CD4-positive, CD25-positive, alpha-beta regulatory T cell (primary cell): ENCODE measurements at regions not wholly inside any gene's neighbourhood (a gene's known extent, or its start where the extent isn't known, plus 50 kb on each side); places are given as distances from the start of the nearest gene placed in this dataset.

ENCODE experiments used
- ATAC-seq, 2 donors: fragments of 150-1000 bp; cut with Tn5 transposase; one replicate each; pipeline ENCODE4 v1.10.0; 2021; ENCODE audit warnings: low read depth in 2 of 2, moderate number of reproducible peaks in 2 of 2, moderate library complexity in 1 of 2
- DNase-seq, 3 donors: peaks; one replicate each; pipeline versions ENCODE4 v3.0.0 to v3.0.0-alpha.2; 2012 to 2022; ENCODE audit warnings: mixed read lengths in 1 of 3
- H3K27ac ChIP-seq: one replicate; pipeline ENCODE4 v1.7.0; 2013; ENCODE audit warnings: mild to moderate bottlenecking, low read length; ENCODE audit not compliant: insufficient read depth, poor library complexity, severe bottlenecking
- H3K27me3 ChIP-seq: one replicate; pipeline ENCODE4 v1.7.0; 2013; ENCODE audit warnings: low read length; ENCODE audit not compliant: control insufficient read depth, insufficient read depth
- H3K36me3 ChIP-seq: one replicate; pipeline ENCODE4 v1.7.0; 2013; ENCODE audit warnings: mild to moderate bottlenecking, low read length, moderate library complexity; ENCODE audit not compliant: control insufficient read depth, insufficient read depth
- H3K4me1 ChIP-seq: 2 replicates; pipeline ENCODE4 v1.7.0; 2013; ENCODE audit warnings: mild to moderate bottlenecking, low read length; ENCODE audit not compliant: insufficient read depth, control insufficient read depth, poor library complexity, severe bottlenecking
- H3K4me3 ChIP-seq: one replicate; pipeline ENCODE4 v1.7.0; 2013; ENCODE audit warnings: low read depth, mild to moderate bottlenecking, low read length, moderate library complexity
- H3K9me3 ChIP-seq, 2 experiments: 1 replicate in 1 of 2; 2 replicates in 1 of 2; pipeline ENCODE4 v1.7.0; 2013; ENCODE audit warnings: low read length in 2 of 2, mild to moderate bottlenecking in 1 of 2, moderate library complexity in 1 of 2; ENCODE audit not compliant: control insufficient read depth in 2 of 2
- H3K27ac Mint-ChIP-seq, 3 donors: one replicate each; pipeline ENCODE4 v1.8.0; 2020 to 2022; ENCODE audit warnings: mild to moderate bottlenecking in 3 of 3, mixed read lengths in 3 of 3, moderate library complexity in 2 of 3
- H3K27me3 Mint-ChIP-seq: one replicate; pipeline ENCODE4 v1.8.0; 2022; ENCODE audit warnings: mild to moderate bottlenecking, mixed read lengths
- H3K36me3 Mint-ChIP-seq: one replicate; pipeline ENCODE4 v1.8.0; 2020; ENCODE audit warnings: mixed read lengths
- H3K4me1 Mint-ChIP-seq, 4 donors: one replicate each; pipeline ENCODE4 v1.8.0; 2020 to 2022; ENCODE audit warnings: mixed read lengths in 4 of 4, mild to moderate bottlenecking in 1 of 4
- H3K4me3 Mint-ChIP-seq, 4 donors: one replicate each; pipeline ENCODE4 v1.8.0; 2020 to 2022; ENCODE audit warnings: mild to moderate bottlenecking in 4 of 4, mixed read lengths in 4 of 4, moderate library complexity in 3 of 4
- H3K9me3 Mint-ChIP-seq, 7 donors: one replicate each; pipeline ENCODE4 v1.8.0; 2020 to 2022; ENCODE audit warnings: mixed read lengths in 7 of 7, mild to moderate bottlenecking in 3 of 7, moderate library complexity in 2 of 7

DNA sequence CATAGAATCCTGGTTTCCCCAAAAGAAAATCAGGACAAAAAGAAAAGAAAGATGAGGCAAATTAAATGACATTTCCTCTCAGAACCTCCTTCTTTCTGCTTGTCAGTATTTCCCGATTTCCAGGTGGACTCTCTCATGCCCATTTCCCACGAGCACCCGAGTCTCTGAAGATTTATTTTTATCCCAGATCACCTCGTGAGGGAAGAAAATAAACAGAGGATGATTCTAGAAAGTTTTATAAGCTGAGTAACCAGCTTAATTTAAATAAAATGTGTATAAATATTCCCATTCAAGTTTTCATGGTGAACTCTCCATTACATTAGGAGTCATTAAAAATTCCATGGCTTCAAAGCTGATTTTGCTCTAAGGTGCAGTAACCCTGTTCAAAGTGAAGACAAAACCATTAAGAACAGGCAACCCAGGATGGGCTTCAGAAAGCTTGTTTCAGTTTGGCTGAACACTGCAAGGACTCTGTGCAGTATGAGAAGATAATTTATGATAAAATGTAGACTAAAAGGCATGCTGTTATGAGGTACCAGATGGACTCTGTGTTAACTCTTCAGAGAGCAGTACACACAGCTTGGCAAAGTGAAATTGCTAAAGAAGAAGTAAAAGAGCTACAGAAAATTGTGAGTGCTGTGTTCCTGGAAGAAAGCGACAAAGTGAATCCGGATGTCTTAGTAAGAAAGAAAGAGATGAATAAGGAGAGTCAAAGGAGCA lies 521.3 kb upstream of the LRRN3 start:
- H3K4me3 ChIP-seq = no peak overlapping the region
- Mint-ChIP-seq H3K4me3 (no peak overlapping the region), H3K36me3 (no peaks in the 10 kb centered on the region), H3K27ac (no peak overlapping the region), H3K4me1 (no peaks in the 10 kb centered on the region), H3K27me3 (no peaks in the 10 kb centered on the region), H3K9me3 (peaks cover 0 to 2% (median 0%) of the 10 kb centered on the region in 7 donors)
- no peak for ATAC-seq
- no peaks in the 10 kb centered on the region for H3K9me3 ChIP-seq
- H3K36me3 ChIP-seq = no peaks in the 10 kb centered on the region
- H3K4me1 ChIP-seq = no peaks in the 10 kb centered on the region
- no peaks in the 10 kb centered on the region for H3K27me3 ChIP-seq
- no peak overlapping the region for H3K27ac ChIP-seq
- no peak for DNase-seq

DNA sequence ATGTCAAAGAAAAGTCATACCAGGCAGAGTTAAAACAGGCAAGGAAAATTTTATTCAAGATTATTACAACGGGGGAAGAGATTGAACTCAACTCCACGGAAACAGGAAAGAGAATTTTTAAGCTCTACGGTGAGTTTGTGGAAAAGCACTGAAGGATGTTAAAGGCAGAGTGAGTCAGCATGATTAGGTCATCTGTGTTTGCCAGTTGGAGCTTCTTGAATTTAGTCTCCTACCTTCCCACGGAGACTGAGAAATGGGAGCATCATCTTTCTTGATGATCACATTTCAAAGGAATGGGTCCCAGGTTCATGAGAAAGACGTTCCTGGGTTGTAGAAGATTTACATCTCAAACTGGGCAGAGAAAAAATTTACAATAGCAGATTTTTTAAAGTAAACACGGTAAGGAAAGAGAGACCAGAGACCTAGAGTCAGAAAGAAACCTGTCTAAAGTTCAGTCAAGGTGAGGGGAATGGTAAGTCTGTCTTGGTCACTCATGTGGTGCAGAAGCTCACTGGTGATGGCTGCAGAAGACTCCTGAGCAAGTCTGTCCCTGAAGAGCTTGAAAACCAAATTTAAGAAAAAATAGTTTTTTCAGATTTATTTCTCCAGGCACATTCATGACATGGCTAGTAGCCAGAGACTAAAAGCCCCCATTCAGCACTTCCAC lies 516.9 kb upstream of the LRRN3 start:
- H3K4me3 ChIP-seq = no peak overlapping the region
- ATAC-seq = no peak
- no peak for DNase-seq
- H3K36me3 ChIP-seq = no peaks in the 10 kb centered on the region
- H3K9me3 ChIP-seq = no peaks in the 10 kb centered on the region
- no peaks in the 10 kb centered on the region for H3K27me3 ChIP-seq
- H3K27ac ChIP-seq = no peak overlapping the region
- H3K27ac Mint-ChIP-seq = no peak overlapping the region
- no peak overlapping the region for H3K4me3 Mint-ChIP-seq
- H3K27me3 Mint-ChIP-seq = peaks cover 8% of the 10 kb centered on the region
- no peaks in the 10 kb centered on the region for H3K4me1 ChIP-seq
- no peaks in the 10 kb centered on the region for H3K4me1 Mint-ChIP-seq
- H3K36me3 Mint-ChIP-seq = no peaks in the 10 kb centered on the region
- H3K9me3 Mint-ChIP-seq = peaks cover 0 to 4% (median 0%) of the 10 kb centered on the region in 7 donors

DNA sequence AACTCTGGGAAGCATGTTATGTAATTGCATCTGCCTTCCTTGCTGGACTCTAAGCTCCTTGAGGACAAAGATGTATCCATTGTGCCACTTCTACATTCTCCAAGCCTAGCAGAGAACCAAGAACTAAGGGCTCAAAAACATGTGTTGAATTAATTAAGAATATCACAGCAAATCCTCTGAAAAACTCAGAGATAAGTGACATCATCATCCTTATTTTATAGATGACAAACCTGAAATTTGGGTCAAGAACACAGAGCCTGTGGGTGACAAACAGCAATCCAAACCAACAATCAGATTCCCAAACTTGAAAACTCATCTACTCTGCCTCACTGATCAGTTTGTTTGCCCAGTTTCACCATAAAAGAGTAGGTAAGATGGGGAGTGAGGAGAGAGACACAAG lies 503.6 kb upstream of the LRRN3 start:
- H3K4me1 Mint-ChIP-seq = no peaks in the 10 kb centered on the region
- no peak overlapping the region for H3K27ac Mint-ChIP-seq
- ATAC-seq = no peak
- H3K9me3 ChIP-seq = no peaks in the 10 kb centered on the region
- no peak for DNase-seq
- no peak overlapping the region for H3K4me3 Mint-ChIP-seq
- no peaks in the 10 kb centered on the region for H3K27me3 Mint-ChIP-seq
- H3K27me3 ChIP-seq = no peaks in the 10 kb centered on the region
- peaks cover 0 to 4% (median under 1%) of the 10 kb centered on the region in 7 donors for H3K9me3 Mint-ChIP-seq
- no peak overlapping the region for H3K27ac ChIP-seq
- no peak overlapping the region for H3K4me3 ChIP-seq
- no peaks in the 10 kb centered on the region for H3K36me3 ChIP-seq
- H3K36me3 Mint-ChIP-seq = no peaks in the 10 kb centered on the region
- H3K4me1 ChIP-seq = no peaks in the 10 kb centered on the region

DNA sequence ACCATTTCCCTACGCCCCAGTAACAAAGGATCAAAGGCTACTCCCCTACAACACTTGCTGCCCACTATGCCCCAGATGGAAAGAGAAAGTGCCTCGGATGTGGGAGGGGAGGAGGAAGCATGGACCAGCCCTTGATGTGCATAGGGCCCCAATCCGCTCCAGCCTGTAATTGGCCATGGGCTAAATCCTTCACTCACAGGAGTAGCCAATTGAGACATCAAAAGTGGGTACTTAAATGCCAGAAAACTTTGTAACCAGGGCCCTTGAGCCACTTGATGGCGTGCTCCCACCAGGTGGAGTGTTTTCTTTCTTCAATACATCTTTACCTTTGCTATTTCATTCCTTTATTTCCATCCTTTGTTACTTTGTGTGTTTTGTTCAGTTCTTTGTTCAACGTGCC lies 500.5 kb upstream of the LRRN3 start:
- Histone ChIP-seq H3K9me3 (no peaks in the 10 kb centered on the region), H3K4me1 (no peaks in the 10 kb centered on the region), H3K4me3 (no peak overlapping the region), H3K36me3 (no peaks in the 10 kb centered on the region), H3K27ac (no peak overlapping the region), H3K27me3 (no peaks in the 10 kb centered on the region)
- no peak for ATAC-seq
- H3K27me3 Mint-ChIP-seq = no peaks in the 10 kb centered on the region
- no peaks in the 10 kb centered on the region for H3K36me3 Mint-ChIP-seq
- no peak overlapping the region for H3K4me3 Mint-ChIP-seq
- no peaks in the 10 kb centered on the region for H3K4me1 Mint-ChIP-seq
- H3K27ac Mint-ChIP-seq = no peak overlapping the region
- peaks cover 0 to 4% (median 0%) of the 10 kb centered on the region in 7 donors for H3K9me3 Mint-ChIP-seq
- peak in 1 of 3 donors; percentile 42 for DNase-seq

DNA sequence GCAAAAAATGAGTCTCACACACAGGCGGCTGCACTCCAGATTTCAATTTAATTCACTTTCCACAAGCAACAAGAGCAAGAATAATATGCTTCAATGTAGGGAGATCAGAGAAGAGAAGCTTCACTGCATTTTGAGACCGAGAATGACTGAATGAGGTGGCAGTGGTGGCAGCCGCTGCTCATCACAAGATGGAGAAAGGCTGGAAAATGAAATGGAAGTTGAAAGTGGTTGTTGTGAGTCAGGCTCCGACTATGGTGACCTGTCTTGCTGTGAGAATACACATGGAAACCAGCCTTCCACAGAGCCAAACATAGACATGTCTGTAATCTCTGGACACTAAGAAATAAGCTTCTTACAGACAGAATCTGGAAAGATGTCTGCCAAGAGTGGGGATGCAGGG lies 499.6 kb upstream of the LRRN3 start:
- DNase-seq (no peak), ATAC-seq (no peak)
- Mint-ChIP-seq H3K4me1 (no peaks in the 10 kb centered on the region), H3K27ac (no peak overlapping the region), H3K9me3 (peaks cover 0 to 4% (median 0%) of the 10 kb centered on the region in 7 donors), H3K4me3 (no peak overlapping the region), H3K27me3 (no peaks in the 10 kb centered on the region), H3K36me3 (no peaks in the 10 kb centered on the region)
- Histone ChIP-seq H3K9me3 (no peaks in the 10 kb centered on the region), H3K27me3 (no peaks in the 10 kb centered on the region), H3K36me3 (no peaks in the 10 kb centered on the region), H3K27ac (no peak overlapping the region), H3K4me3 (no peak overlapping the region), H3K4me1 (no peaks in the 10 kb centered on the region)

DNA sequence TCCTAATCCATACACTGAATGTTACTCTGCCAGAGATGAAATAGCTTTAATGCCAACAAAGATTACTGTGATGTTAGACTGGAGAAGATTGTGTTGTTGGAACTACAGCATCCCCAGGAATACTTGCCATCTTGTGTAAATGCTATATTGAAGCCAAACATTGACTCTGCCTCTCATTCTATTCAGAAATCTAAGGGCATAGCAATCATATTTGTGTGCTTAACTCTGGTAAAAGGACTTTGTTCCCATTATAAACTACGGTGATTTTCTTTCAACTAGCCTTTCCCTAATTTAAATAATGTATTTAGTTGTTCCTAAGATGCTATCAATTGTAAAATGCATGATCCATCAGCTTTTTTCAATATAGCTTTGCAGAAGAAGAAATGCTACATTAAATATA lies 498.4 kb upstream of the LRRN3 start:
- Mint-ChIP-seq H3K4me3 (no peak overlapping the region), H3K27ac (no peak overlapping the region), H3K27me3 (no peaks in the 10 kb centered on the region), H3K4me1 (no peaks in the 10 kb centered on the region), H3K36me3 (no peaks in the 10 kb centered on the region), H3K9me3 (peaks cover 0 to 4% (median 0%) of the 10 kb centered on the region in 7 donors)
- Histone ChIP-seq H3K4me3 (no peak overlapping the region), H3K36me3 (no peaks in the 10 kb centered on the region), H3K27ac (no peak overlapping the region), H3K4me1 (no peaks in the 10 kb centered on the region), H3K9me3 (no peaks in the 10 kb centered on the region), H3K27me3 (no peaks in the 10 kb centered on the region)
- ATAC-seq (no peak), DNase-seq (no peak)

DNA sequence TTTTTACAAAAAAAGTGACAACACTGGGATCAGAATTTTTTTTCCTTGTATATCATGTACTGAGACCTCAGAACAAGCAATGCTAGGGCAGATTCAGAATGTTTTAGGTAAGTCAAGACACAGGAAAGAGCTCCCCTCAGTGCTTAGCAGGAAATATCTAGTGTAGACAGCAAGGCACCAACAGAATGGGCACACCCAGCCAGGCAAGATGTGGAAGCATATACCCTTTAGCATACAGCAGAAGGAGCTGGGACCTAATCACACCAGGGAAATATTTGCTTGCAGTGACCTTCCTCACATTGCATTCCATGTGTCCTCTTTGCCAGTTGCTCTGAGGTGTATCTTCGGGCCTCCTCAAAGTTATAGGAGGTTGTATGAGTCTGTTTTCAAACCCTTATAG lies 497.6 kb upstream of the LRRN3 start:
- no peak for ATAC-seq
- Histone ChIP-seq H3K27ac (no peak overlapping the region), H3K4me3 (no peak overlapping the region), H3K9me3 (no peaks in the 10 kb centered on the region), H3K4me1 (no peaks in the 10 kb centered on the region), H3K27me3 (no peaks in the 10 kb centered on the region), H3K36me3 (no peaks in the 10 kb centered on the region)
- peaks cover 0 to 2% (median 0%) of the 10 kb centered on the region in 7 donors for H3K9me3 Mint-ChIP-seq
- H3K4me1 Mint-ChIP-seq = no peaks in the 10 kb centered on the region
- no peak for DNase-seq
- H3K4me3 Mint-ChIP-seq = no peak overlapping the region
- no peak overlapping the region for H3K27ac Mint-ChIP-seq
- no peaks in the 10 kb centered on the region for H3K36me3 Mint-ChIP-seq
- no peaks in the 10 kb centered on the region for H3K27me3 Mint-ChIP-seq

DNA sequence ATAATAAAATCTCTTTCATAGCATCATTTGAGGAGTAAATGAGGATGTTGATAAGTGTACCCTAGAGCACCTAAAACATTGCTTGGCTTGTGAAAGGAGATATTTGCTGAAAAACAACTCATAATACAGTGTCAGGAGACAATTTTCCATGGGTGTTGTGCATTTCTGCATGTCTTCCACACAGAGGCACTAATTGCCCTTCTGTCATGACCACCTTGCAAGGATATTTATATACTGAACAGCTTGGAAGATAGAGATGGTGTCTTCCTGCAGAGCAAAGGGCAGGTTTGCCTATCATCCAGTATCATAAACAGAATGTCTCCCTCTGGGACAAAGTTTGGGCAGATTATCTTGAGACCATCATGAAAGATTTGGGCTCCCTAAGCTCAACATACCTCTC lies 495.2 kb upstream of the LRRN3 start:
- no peak overlapping the region for H3K4me3 ChIP-seq
- H3K4me3 Mint-ChIP-seq = no peak overlapping the region
- peak in 1 of 3 donors; percentile 31 for DNase-seq

More for the DNA sequence above, 495.2 kb upstream of the LRRN3 start:
- Histone ChIP-seq H3K27me3 (no peaks in the 10 kb centered on the region), H3K9me3 (no peaks in the 10 kb centered on the region), H3K4me1 (no peaks in the 10 kb centered on the region), H3K27ac (no peak overlapping the region), H3K36me3 (no peaks in the 10 kb centered on the region)
- Mint-ChIP-seq H3K4me1 (no peaks in the 10 kb centered on the region), H3K36me3 (no peaks in the 10 kb centered on the region), H3K9me3 (peaks cover 0 to 6% (median 0%) of the 10 kb centered on the region in 7 donors), H3K27ac (no peak overlapping the region), H3K27me3 (no peaks in the 10 kb centered on the region)
- ATAC-seq = no peak
